ENCODE measurements at regions not wholly inside any gene's neighbourhood (a gene's known extent, or its start where the extent isn't known, plus 50 kb on each side); places are given as distances from the start of the nearest gene placed in this dataset.

- no peak overlapping the region for H3K9ac ChIP-seq (replicated peaks; ENCODE audit: extremely low read depth, insufficient read depth, low read length)
- H3K27me3 ChIP-seq (ENCODE audit: control insufficient read depth in 2 of 2, insufficient read depth in 2 of 2, low read length in 2 of 2) = peaks cover 6 to 13% of the 10 kb centered on the region in 2 experiments
- FAIRE-seq (no peak), DNase-seq (ENCODE audit: low read depth, low spot score) (no peak)
- BruUV-seq (replicated peaks) = no TSS peak
- H3K79me2 ChIP-seq (ENCODE audit: control insufficient read depth, insufficient read depth, low read length) = no peaks in the 10 kb centered on the region
- H3K4me2 ChIP-seq (ENCODE audit: insufficient read depth, low read length) = no peak overlapping the region
- H4K20me1 ChIP-seq (replicated peaks; ENCODE audit: control insufficient read depth, extremely low read depth, insufficient read depth, low read length) = no peaks in the 10 kb centered on the region
- H3K9me1 ChIP-seq (replicated peaks; ENCODE audit: control insufficient read depth, extremely low read depth, insufficient read depth, low read length) = no peaks in the 10 kb centered on the region
- no peaks in the 10 kb centered on the region for H3K36me3 ChIP-seq (ENCODE audit: control insufficient read depth in 2 of 2, extremely low read depth in 1 of 2, insufficient read depth in 2 of 2, low read length in 2 of 2)
- TF ChIP-seq MYC (IDR thresholded peaks at IDR 0.05; ENCODE audit: low read depth, low read length) (no peak), CTCF (IDR thresholded peaks at IDR 0.05; ENCODE audit: extremely low read depth in 1 of 2, insufficient read depth in 1 of 2, low read depth in 1 of 2, low read length in 2 of 2) (no peak), EZH2 (IDR thresholded peaks at IDR 0.05; ENCODE audit: borderline replicate concordance, low read depth, low read length, severe bottlenecking) (no peak), GATA2 (IDR thresholded peaks at IDR 0.05; ENCODE audit: insufficient read depth, insufficient read length, low read depth, low read length) (no peak), JUN (IDR thresholded peaks at IDR 0.05; ENCODE audit: borderline replicate concordance, insufficient read depth, insufficient read length, low read depth) (no peak), FOS (IDR thresholded peaks at IDR 0.05; ENCODE audit: borderline replicate concordance, insufficient read depth, low read length) (no peak), MAX (IDR thresholded peaks at IDR 0.05; ENCODE audit: insufficient read depth, insufficient read length) (no peak), POLR2A (IDR thresholded peaks at IDR 0.05; ENCODE audit: low read depth, low read length) (no peak), POLR2AphosphoS5 (IDR thresholded peaks at IDR 0.05; ENCODE audit: insufficient read depth, low read depth, low read length) (no peak)
- no peak overlapping the region for H3K4me3 ChIP-seq (replicated peaks in 1 of 3; ENCODE audit: insufficient read depth in 1 of 3, low read depth in 1 of 3, low read length in 3 of 3)
- dilution Hi-C loops (cut with MboI; ENCODE audit: extremely low pct_ligation_motif_present, low sequenced_read_pairs) (no loop called here), intact Hi-C loops (cut with micrococcal nuclease) (no loop called here)
- H3K27ac ChIP-seq (ENCODE audit: insufficient read depth, low read depth, low read length) = no peak overlapping the region
- H3K4me1 ChIP-seq (ENCODE audit: control insufficient read depth, extremely low read depth, insufficient read depth, low read length) = no peaks in the 10 kb centered on the region
- ChIA-PET POLR2A (no interaction called here), CTCF (interaction anchor here (1.4 kb wide), 1 partner anchor 12 kb away, joined by 3 read pairs; no protein-coding TSS in a partner anchor)
- no peak overlapping the region for H2AFZ ChIP-seq (ENCODE audit: low read depth, low read length)
- no peaks in the 10 kb centered on the region for H3K9me3 ChIP-seq (replicated peaks; ENCODE audit: control insufficient read depth, insufficient read depth, low read length)
These were observed 85.2 kb downstream of the ELOVL4 start for GRCh38 chr6:79862126-79862525.

Measured in endothelial cell of umbilical vein (primary cell).